A549 (cell line): ENCODE measurements at regions not wholly inside any gene's neighbourhood (a gene's known extent, or its start where the extent isn't known, plus 50 kb on each side); places are given as distances from the start of the nearest gene placed in this dataset.
"Not testable (repeated sequence)": the region's sequence is repeated elsewhere in the genome, so short reads cannot be mapped to it uniquely, and the experiment has no call there.

Source experiments
- CEBPB ChIP-seq, 2 experiments: fragments of >200 bp in 1 of 2; sonication (Bioruptor Twin) in 1 of 2; formaldehyde crosslinking in 1 of 2; IDR thresholded peaks; 2 replicates each; pipeline ENCODE4 v1.6.1; 2012 to 2016
- CTCF ChIP-seq: fragments of >200 bp; sonication (Bioruptor Twin); formaldehyde crosslinking; IDR thresholded peaks from 3 replicates; pipeline ENCODE4 v1.5.1; 2016
- HDAC2 ChIP-seq: fragments of 200-600 bp; sonication (generic); IDR thresholded peaks from 2 replicates; pipeline ENCODE4 v1.6.1; 2016
- HOXA7 ChIP-seq: fragments of 250-450 bp; sonication (Bioruptor Pico); IDR thresholded peaks from 2 replicates; pipeline ENCODE4 v1.5.0; 2020; ENCODE audit warnings: mild to moderate bottlenecking, moderate library complexity
- MAFK ChIP-seq: fragments of 450-650 bp; IDR thresholded peaks from 2 replicates; pipeline ENCODE4 v1.6.1; 2014; ENCODE audit not compliant: partially characterized antibody
- POLR2A ChIP-seq: IDR thresholded peaks from 2 replicates; pipeline ENCODE4 v1.6.1; 2012; ENCODE audit warnings: mild to moderate bottlenecking, low read length
- RCOR1 ChIP-seq: fragments of 150-350 bp; IDR thresholded peaks from 2 replicates; pipeline ENCODE4 v1.6.1; 2014; ENCODE audit warnings: antibody characterized with exemption, low read length, low read depth
- RFX5 ChIP-seq: fragments of 450-650 bp; IDR thresholded peaks from 2 replicates; pipeline ENCODE4 v1.7.1; 2014; ENCODE audit warnings: antibody characterized with exemption, mild to moderate bottlenecking, moderate library complexity
- SMC3 ChIP-seq: fragments of >200 bp; sonication (Bioruptor Twin); formaldehyde crosslinking; IDR thresholded peaks from 3 replicates; pipeline ENCODE4 v1.6.1; 2018; ENCODE audit warnings: inconsistent platforms
- ZSCAN20 ChIP-seq: fragments of 250-450 bp; sonication (Bioruptor Pico); IDR thresholded peaks from 2 replicates; pipeline ENCODE4 v1.8.0; 2022; ENCODE audit warnings: mild to moderate bottlenecking, moderate library complexity

GRCh38 chr3:144749536-144750253 lies 778.1 kb downstream of the DIPK2A start:
- not testable (repeated sequence) for TF ChIP-seq RCOR1; RFX5; MAFK; POLR2A; CTCF; HOXA7 (CRISPR knock-in tag); SMC3; CEBPB (IDR thresholded peaks at IDR 0.05); ZSCAN20 (CRISPR knock-in tag); HDAC2
